ENCODE measurements at regions not wholly inside any gene's neighbourhood (a gene's known extent, or its start where the extent isn't known, plus 50 kb on each side); places are given as distances from the start of the nearest gene placed in this dataset.

DNA sequence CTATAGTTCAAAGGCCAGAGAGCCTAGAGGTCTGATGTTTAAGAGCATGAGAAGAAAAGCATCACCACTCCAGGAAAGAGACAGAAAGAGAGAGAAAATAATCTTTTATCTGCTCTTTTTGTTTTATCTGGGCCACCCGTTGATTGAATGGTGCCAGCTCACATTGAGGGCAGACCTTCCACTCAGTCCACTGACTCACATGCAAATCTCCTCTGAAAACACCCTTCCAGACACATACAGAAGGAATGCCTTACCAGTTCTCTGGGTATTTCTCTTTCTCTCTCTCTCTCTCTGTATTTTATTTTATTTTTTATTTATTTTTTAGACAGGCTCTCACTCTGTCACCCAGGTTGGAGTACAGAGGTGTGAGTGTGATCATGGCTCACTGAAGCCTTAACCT, 252.5 kb downstream of the DTHD1 start:
- DNase-seq (ENCODE audit: low read depth) = no peak
- TF ChIP-seq CTCF (IDR thresholded peaks at IDR 0.05; ENCODE audit: low read depth, low read length, missing control alignments) = no peak
- in situ Hi-C loops (cut with HindIII; ENCODE audit: low sequenced_read_pairs) = no loop called here
- no peak overlapping the region for H3K4me3 ChIP-seq (ENCODE audit: low read depth, low read length)

- TF ChIP-seq CTCF (IDR thresholded peaks at IDR 0.05; ENCODE audit: low read depth, low read length, missing control alignments) = no peak
- DNase-seq (ENCODE audit: low read depth) = no peak
- in situ Hi-C loops (cut with HindIII; ENCODE audit: low sequenced_read_pairs) = no loop called here
- H3K4me3 ChIP-seq (ENCODE audit: low read depth, low read length) = no peak overlapping the region
Measured at GRCh38 chr4:36547383-36547782, 266.0 kb downstream of the DTHD1 start.

- no peak for DNase-seq (ENCODE audit: low read depth)
- no peak overlapping the region for H3K4me3 ChIP-seq (ENCODE audit: low read depth, low read length)
- in situ Hi-C loops (cut with HindIII; ENCODE audit: low sequenced_read_pairs) = no loop called here
- no peak for TF ChIP-seq CTCF (IDR thresholded peaks at IDR 0.05; ENCODE audit: low read depth, low read length, missing control alignments)
Measured at GRCh38 chr4:36549252-36549651, 267.8 kb downstream of the DTHD1 start.

DNA sequence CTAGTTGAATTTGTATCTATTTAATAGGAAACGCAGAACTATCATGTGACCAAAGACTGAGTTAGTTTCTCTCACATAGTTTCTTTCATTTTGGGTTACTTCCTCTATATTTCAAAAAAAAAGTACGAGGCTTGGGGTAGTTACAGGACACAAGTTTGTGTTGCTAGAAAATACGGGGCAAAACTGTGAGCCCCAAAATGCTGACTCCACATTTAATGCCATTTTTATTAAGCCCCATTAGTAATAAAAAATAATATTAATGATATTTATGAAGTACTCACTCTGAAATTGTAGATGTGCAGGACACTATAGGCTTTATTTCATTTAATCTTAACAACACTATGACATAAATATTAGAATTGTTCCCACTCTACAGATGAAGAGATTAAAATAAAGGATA, 268.6 kb downstream of the DTHD1 start:
- no peak overlapping the region for H3K4me3 ChIP-seq (ENCODE audit: low read depth, low read length)
- in situ Hi-C loops (cut with HindIII; ENCODE audit: low sequenced_read_pairs) = no loop called here
- no peak for DNase-seq (ENCODE audit: low read depth)
- TF ChIP-seq CTCF (IDR thresholded peaks at IDR 0.05; ENCODE audit: low read depth, low read length, missing control alignments) = no peak

DNA sequence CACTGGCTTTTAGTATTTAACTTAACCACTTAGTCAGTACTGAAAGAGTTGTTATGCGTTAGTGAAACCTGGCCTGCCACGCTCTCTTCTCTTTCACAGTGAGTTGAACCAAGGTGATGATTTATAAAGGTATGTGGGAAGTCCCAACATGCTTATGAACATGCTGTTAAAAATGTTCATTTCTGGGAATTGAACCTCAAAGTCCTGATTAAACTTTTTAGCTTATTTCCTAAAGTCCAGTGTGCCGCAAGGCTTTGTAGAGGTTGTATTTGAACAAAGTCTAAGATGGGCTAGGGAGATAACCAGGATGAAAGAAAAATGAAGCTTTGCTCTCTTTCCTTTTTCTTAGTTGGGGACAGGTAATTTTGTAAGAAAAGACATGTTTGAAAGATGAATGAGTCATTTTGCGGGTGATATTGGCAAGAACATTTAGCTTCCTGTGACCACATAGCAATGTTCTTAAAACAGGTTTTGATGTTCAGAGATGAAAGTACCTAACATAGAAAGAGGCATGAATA, 270.3 kb downstream of the DTHD1 start:
- in situ Hi-C loops (cut with HindIII; ENCODE audit: low sequenced_read_pairs) = no loop called here
- no peak for TF ChIP-seq CTCF (IDR thresholded peaks at IDR 0.05; ENCODE audit: low read depth, low read length, missing control alignments)
- DNase-seq (ENCODE audit: low read depth) = no peak
- no peak overlapping the region for H3K4me3 ChIP-seq (ENCODE audit: low read depth, low read length)

DNA sequence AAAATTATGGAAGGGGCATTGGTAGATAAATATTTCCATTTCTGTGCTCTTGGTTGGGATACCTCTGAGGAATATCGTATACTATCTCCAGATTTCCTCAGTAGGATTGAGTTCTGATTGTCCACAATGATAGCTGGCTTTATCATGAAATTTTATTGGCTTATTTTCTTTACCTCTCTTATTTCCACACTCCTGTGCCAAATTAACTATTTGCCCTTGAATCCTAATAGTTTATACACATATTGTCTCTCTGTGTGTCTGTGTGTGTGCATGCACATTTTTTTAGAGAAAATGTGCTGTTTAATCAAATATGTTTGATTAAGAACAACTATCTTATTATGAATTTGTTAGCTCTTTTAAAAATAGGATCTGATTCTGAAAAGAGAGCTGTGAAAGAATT, 271.6 kb downstream of the DTHD1 start:
- no peak overlapping the region for H3K4me3 ChIP-seq (ENCODE audit: low read depth, low read length)
- in situ Hi-C loops (cut with HindIII; ENCODE audit: low sequenced_read_pairs) = no loop called here
- no peak for TF ChIP-seq CTCF (IDR thresholded peaks at IDR 0.05; ENCODE audit: low read depth, low read length, missing control alignments)
- no peak for DNase-seq (ENCODE audit: low read depth)

DNA sequence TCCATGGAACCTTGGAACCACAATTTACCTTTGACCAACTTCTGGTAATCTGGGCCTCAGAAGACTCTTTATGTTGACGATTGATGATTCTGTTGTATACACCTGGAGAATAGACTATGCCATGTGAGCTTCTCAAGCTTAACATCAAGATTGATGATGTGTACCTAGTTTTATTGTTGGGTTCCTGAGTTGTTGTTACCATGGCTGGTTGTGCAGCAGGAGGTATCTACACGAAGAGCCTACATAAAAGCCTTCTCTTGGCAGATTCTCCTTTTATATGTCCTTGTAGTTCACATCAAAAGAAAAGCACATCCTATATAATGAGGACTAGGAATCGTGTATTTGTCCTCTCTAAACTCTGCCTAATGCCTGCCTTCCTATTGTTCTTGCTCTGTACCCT, 272.0 kb downstream of the DTHD1 start:
- TF ChIP-seq CTCF (IDR thresholded peaks at IDR 0.05; ENCODE audit: low read depth, low read length, missing control alignments) = no peak
- DNase-seq (ENCODE audit: low read depth) = no peak
- in situ Hi-C loops (cut with HindIII; ENCODE audit: low sequenced_read_pairs) = no loop called here
- H3K4me3 ChIP-seq (ENCODE audit: low read depth, low read length) = no peak overlapping the region
